ENCODE measurements at regions not wholly inside any gene's neighbourhood (a gene's known extent, or its start where the extent isn't known, plus 50 kb on each side); places are given as distances from the start of the nearest gene placed in this dataset.

- TF ChIP-seq CTCF (IDR thresholded peaks at IDR 0.05; ENCODE audit: borderline replicate concordance): no peak
- Histone ChIP-seq H3K4me3 (no peak overlapping the region), H3K27ac (replicated peaks) (no peak overlapping the region), H3K36me3 (no peaks in the 10 kb centered on the region), H3K27me3 (ENCODE audit: low read depth) (no peaks in the 10 kb centered on the region), H3K9me3 (replicated peaks) (no peaks in the 10 kb centered on the region), H3K4me1 (no peaks in the 10 kb centered on the region)
- intact Hi-C loops (cut with micrococcal nuclease): no loop called here
- DNase-seq: no peak
These were observed 72.8 kb upstream of the HNRNPU start for GRCh38 chr1:244937099-244937498.

GRCh38 chr1:244920911-244921761 lies 56.8 kb upstream of the HNRNPU start:
- H3K4me1 ChIP-seq: peaks cover 27% of the 10 kb centered on the region
- intact Hi-C loops (cut with micrococcal nuclease): no loop called here

GRCh38 chr1:244919320-244920282 lies 55.3 kb upstream of the HNRNPU start:
- peak overlapping the region; percentile 70 for H3K4me3 ChIP-seq
- H3K36me3 ChIP-seq: no peaks in the 10 kb centered on the region
- peak overlapping the region; percentile 70 for H3K27ac ChIP-seq (replicated peaks)
- TF ChIP-seq CTCF (IDR thresholded peaks at IDR 0.05; ENCODE audit: borderline replicate concordance): no peak
- H3K9me3 ChIP-seq (replicated peaks): no peaks in the 10 kb centered on the region
- no peaks in the 10 kb centered on the region for H3K27me3 ChIP-seq (ENCODE audit: low read depth)
- intact Hi-C loops (cut with micrococcal nuclease): no loop called here
- H3K4me1 ChIP-seq: peaks cover 27% of the 10 kb centered on the region
- DNase-seq: no peak

More at GRCh38 chr1:244920911-244921761, 56.8 kb upstream of the HNRNPU start:
- H3K9me3 ChIP-seq (replicated peaks): no peaks in the 10 kb centered on the region
- H3K27ac ChIP-seq (replicated peaks): no peak overlapping the region
- TF ChIP-seq CTCF (IDR thresholded peaks at IDR 0.05; ENCODE audit: borderline replicate concordance): no peak
- H3K27me3 ChIP-seq (ENCODE audit: low read depth): no peaks in the 10 kb centered on the region
- H3K36me3 ChIP-seq: no peaks in the 10 kb centered on the region
- no peak overlapping the region for H3K4me3 ChIP-seq
- DNase-seq: no peak

GRCh38 chr1:244918421-244919319 lies 54.3 kb upstream of the HNRNPU start:
- Histone ChIP-seq H3K27ac (replicated peaks) (peak overlapping the region; percentile 70), H3K27me3 (ENCODE audit: low read depth) (no peaks in the 10 kb centered on the region), H3K4me3 (peak overlapping the region; percentile 70), H3K9me3 (replicated peaks) (no peaks in the 10 kb centered on the region), H3K36me3 (no peaks in the 10 kb centered on the region), H3K4me1 (peaks cover 27% of the 10 kb centered on the region)
- TF ChIP-seq CTCF (IDR thresholded peaks at IDR 0.05; ENCODE audit: borderline replicate concordance): peak; percentile 44
- DNase-seq: peak; percentile 42
- intact Hi-C loops (cut with micrococcal nuclease): no loop called here

All from left ventricle myocardium inferior (tissue), 1 donor.